ENCODE measurements at regions not wholly inside any gene's neighbourhood (a gene's known extent, or its start where the extent isn't known, plus 50 kb on each side); places are given as distances from the start of the nearest gene placed in this dataset.

DNA sequence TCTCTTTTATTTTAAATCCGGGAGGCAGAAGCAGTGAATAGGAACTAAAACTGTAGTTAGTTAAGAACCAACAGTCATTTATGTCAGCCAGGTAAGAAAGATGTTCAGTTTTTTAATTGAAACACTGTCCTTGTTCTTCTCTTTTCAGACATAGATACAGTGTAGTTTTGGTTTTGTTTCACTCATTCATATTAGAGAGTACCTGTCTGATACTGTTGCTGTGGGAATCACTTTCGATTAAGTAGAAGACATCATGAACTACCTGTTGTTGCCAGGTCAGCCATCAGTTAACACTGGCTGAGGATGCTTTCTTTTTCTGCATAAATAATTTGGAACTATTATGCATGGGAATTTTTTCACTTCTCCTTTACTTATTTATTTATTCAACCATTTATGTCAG, 700.4 kb downstream of the OTOL1 start:
- H3K4me2 ChIP-seq (ENCODE audit: insufficient read depth, insufficient read length, low read length) = no peak overlapping the region
- no peaks in the 10 kb centered on the region for H3K9me3 ChIP-seq (ENCODE audit: control insufficient read depth, low read depth, low read length)
- no peaks in the 10 kb centered on the region for H4K20me1 ChIP-seq (ENCODE audit: control insufficient read depth, insufficient read depth, insufficient read length)
- no peak overlapping the region for H3K14ac ChIP-seq (ENCODE audit: insufficient read depth, low read length)
- H3K27me3 Mint-ChIP-seq (ENCODE audit: low read depth) = no peaks in the 10 kb centered on the region
- no peak overlapping the region for H2BK20ac ChIP-seq (ENCODE audit: low read depth, low read length, poor library complexity, severe bottlenecking)
- no peak overlapping the region for H4K8ac ChIP-seq (replicated peaks; ENCODE audit: insufficient read length, low read depth, low read length)
- no peaks in the 10 kb centered on the region for H3K27me3 ChIP-seq (ENCODE audit: insufficient read depth, low read length)
- no peak overlapping the region for H2BK12ac ChIP-seq (ENCODE audit: insufficient read length, low read depth, low read length)
- no peak overlapping the region for H2AK5ac ChIP-seq (ENCODE audit: insufficient read length, low read length)
- no peak overlapping the region for H4K91ac ChIP-seq (ENCODE audit: insufficient read length, low read depth, low read length)
- no peaks in the 10 kb centered on the region; a peak in 1 of 4 replicates for H3K4me1 Mint-ChIP-seq
- no peak overlapping the region for H3K4me3 Mint-ChIP-seq
- no peaks in the 10 kb centered on the region for H3K36me3 Mint-ChIP-seq (ENCODE audit: insufficient read depth in 1 of 3, low read depth in 3 of 3)
- H3T11ph ChIP-seq (ENCODE audit: low read length) = no peak overlapping the region
- H2BK15ac ChIP-seq (ENCODE audit: low read depth, low read length) = no peak overlapping the region
- H3K9ac ChIP-seq (ENCODE audit: extremely low read depth, insufficient read length, low read length) = no peak overlapping the region
- no CpG with 5 or more reads among the region's 2 CpGs for WGBS (ENCODE audit: extremely low coverage, insufficient read length, low lambda C conversion rate)
- no peak overlapping the region for H3K23ac ChIP-seq (ENCODE audit: insufficient read length, low read depth, low read length)
- no peak overlapping the region for H3K18ac ChIP-seq (ENCODE audit: insufficient read length, low read depth, low read length)
- no peaks in the 10 kb centered on the region for H3K79me1 ChIP-seq (ENCODE audit: insufficient read depth, low read depth, low read length, poor library complexity, severe bottlenecking)
- no peak overlapping the region for H4K5ac ChIP-seq (ENCODE audit: insufficient read length, low read depth, low read length)
- no peak overlapping the region for H2AFZ ChIP-seq (ENCODE audit: low read length)
- H3K23me2 ChIP-seq (ENCODE audit: insufficient read length, low read depth, low read length, poor library complexity, severe bottlenecking) = no peaks in the 10 kb centered on the region
- no peak overlapping the region for H2BK5ac ChIP-seq (ENCODE audit: insufficient read length, low read length)
- no peaks in the 10 kb centered on the region for H3K4me1 ChIP-seq (ENCODE audit: insufficient read depth, low read length)
- H3K79me2 ChIP-seq (ENCODE audit: insufficient read depth, low read length) = no peaks in the 10 kb centered on the region
- DNase-seq = no peak
- H3K4ac ChIP-seq (ENCODE audit: low read depth, low read length) = no peak overlapping the region
- no peak overlapping the region for H3K27ac ChIP-seq (ENCODE audit: insufficient read length, low read depth, low read length)
- H3K56ac ChIP-seq (ENCODE audit: insufficient read length, low read depth, low read length) = no peak overlapping the region
- H3K27ac Mint-ChIP-seq = no peak overlapping the region
- H2BK120ac ChIP-seq (ENCODE audit: low read depth, low read length, poor library complexity, severe bottlenecking) = no peak overlapping the region
- TF ChIP-seq, protein P1, sequence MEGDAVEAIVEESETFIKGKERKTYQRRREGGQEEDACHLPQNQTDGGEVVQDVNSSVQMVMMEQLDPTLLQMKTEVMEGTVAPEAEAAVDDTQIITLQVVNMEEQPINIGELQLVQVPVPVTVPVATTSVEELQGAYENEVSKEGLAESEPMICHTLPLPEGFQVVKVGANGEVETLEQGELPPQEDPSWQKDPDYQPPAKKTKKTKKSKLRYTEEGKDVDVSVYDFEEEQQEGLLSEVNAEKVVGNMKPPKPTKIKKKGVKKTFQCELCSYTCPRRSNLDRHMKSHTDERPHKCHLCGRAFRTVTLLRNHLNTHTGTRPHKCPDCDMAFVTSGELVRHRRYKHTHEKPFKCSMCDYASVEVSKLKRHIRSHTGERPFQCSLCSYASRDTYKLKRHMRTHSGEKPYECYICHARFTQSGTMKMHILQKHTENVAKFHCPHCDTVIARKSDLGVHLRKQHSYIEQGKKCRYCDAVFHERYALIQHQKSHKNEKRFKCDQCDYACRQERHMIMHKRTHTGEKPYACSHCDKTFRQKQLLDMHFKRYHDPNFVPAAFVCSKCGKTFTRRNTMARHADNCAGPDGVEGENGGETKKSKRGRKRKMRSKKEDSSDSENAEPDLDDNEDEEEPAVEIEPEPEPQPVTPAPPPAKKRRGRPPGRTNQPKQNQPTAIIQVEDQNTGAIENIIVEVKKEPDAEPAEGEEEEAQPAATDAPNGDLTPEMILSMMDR (conservative IDR thresholded peaks at IDR 0.05) = no peak
- H3K9me3 Mint-ChIP-seq = no peaks in the 10 kb centered on the region

Measured in H9 (cell line).